ENCODE measurements at regions not wholly inside any gene's neighbourhood (a gene's known extent, or its start where the extent isn't known, plus 50 kb on each side); places are given as distances from the start of the nearest gene placed in this dataset.

GRCh38 chr2:106953779-106954178 is 67.8 kb upstream of the ST6GAL2 start:
- TF ChIP-seq POLR2AphosphoS5 (IDR thresholded peaks at IDR 0.05) (no peak), CTCF (IDR thresholded peaks at IDR 0.05) (no peak), POLR2A (IDR thresholded peaks at IDR 0.05) (no peak)

GRCh38 chr2:106954304-106954703 is 68.3 kb upstream of the ST6GAL2 start:
- H3K4me1 ChIP-seq (replicated peaks): no peaks in the 10 kb centered on the region
- no peaks in the 10 kb centered on the region for H3K36me3 ChIP-seq
- no peaks in the 10 kb centered on the region for H3K9me3 ChIP-seq
- no peak overlapping the region for H3K4me3 ChIP-seq
- H3K27me3 ChIP-seq (replicated peaks; ENCODE audit: insufficient read depth): no peaks in the 10 kb centered on the region
- DNase-seq (ENCODE audit: low spot score): no peak
- 72% methylated on average over 3 of the region's 3 CpGs for WGBS
- TF ChIP-seq POLR2A (IDR thresholded peaks at IDR 0.05): no peak
- no peak for TF ChIP-seq CTCF (IDR thresholded peaks at IDR 0.05)
- no peak for TF ChIP-seq POLR2AphosphoS5 (IDR thresholded peaks at IDR 0.05)
- intact Hi-C loops (cut with DNase I): no loop called here
- no peak overlapping the region for H3K27ac ChIP-seq

More at GRCh38 chr2:106953779-106954178, 67.8 kb upstream of the ST6GAL2 start:
- Histone ChIP-seq H3K4me3 (no peak overlapping the region), H3K27ac (no peak overlapping the region), H3K27me3 (replicated peaks; ENCODE audit: insufficient read depth) (no peaks in the 10 kb centered on the region), H3K4me1 (replicated peaks) (no peaks in the 10 kb centered on the region), H3K9me3 (no peaks in the 10 kb centered on the region), H3K36me3 (no peaks in the 10 kb centered on the region)
- DNase-seq (ENCODE audit: low spot score): no peak
- 59% methylated on average over 5 of the region's 5 CpGs for WGBS
- intact Hi-C loops (cut with DNase I): no loop called here

- no peak for TF ChIP-seq POLR2AphosphoS5 (IDR thresholded peaks at IDR 0.05)
- WGBS: 87% methylated on average over 7 of the region's 7 CpGs
- Histone ChIP-seq H3K4me3 (no peak overlapping the region), H3K27me3 (replicated peaks; ENCODE audit: insufficient read depth) (no peaks in the 10 kb centered on the region), H3K4me1 (replicated peaks) (no peaks in the 10 kb centered on the region), H3K9me3 (no peaks in the 10 kb centered on the region), H3K27ac (no peak overlapping the region), H3K36me3 (no peaks in the 10 kb centered on the region)
- intact Hi-C loops (cut with DNase I): no loop called here
- DNase-seq (ENCODE audit: low spot score): no peak
Measured at GRCh38 chr2:106956416-106956815, 70.4 kb upstream of the ST6GAL2 start.

- H3K36me3 ChIP-seq: no peaks in the 10 kb centered on the region
- DNase-seq (ENCODE audit: low spot score): no peak
- no peak for TF ChIP-seq POLR2AphosphoS5 (IDR thresholded peaks at IDR 0.05)
- no peak for TF ChIP-seq POLR2A (IDR thresholded peaks at IDR 0.05)
- TF ChIP-seq CTCF (IDR thresholded peaks at IDR 0.05): no peak
- no peaks in the 10 kb centered on the region for H3K9me3 ChIP-seq
- no peak overlapping the region for H3K4me3 ChIP-seq
- no peak overlapping the region for H3K27ac ChIP-seq
- H3K4me1 ChIP-seq (replicated peaks): no peaks in the 10 kb centered on the region
- H3K27me3 ChIP-seq (replicated peaks; ENCODE audit: insufficient read depth): no peaks in the 10 kb centered on the region
- 70% methylated on average over 3 of the region's 3 CpGs for WGBS
- intact Hi-C loops (cut with DNase I): no loop called here
Measured at GRCh38 chr2:106956879-106957278, 70.9 kb upstream of the ST6GAL2 start.

- WGBS: 84% methylated on average over 1 of the region's 1 CpG
- Histone ChIP-seq H3K27me3 (replicated peaks; ENCODE audit: insufficient read depth) (no peaks in the 10 kb centered on the region), H3K27ac (no peak overlapping the region), H3K4me3 (no peak overlapping the region), H3K4me1 (replicated peaks) (no peaks in the 10 kb centered on the region), H3K9me3 (no peaks in the 10 kb centered on the region), H3K36me3 (no peaks in the 10 kb centered on the region)
- no peak for DNase-seq (ENCODE audit: low spot score)
- TF ChIP-seq CTCF (IDR thresholded peaks at IDR 0.05) (no peak), POLR2AphosphoS5 (IDR thresholded peaks at IDR 0.05) (no peak), POLR2A (IDR thresholded peaks at IDR 0.05) (no peak)
- intact Hi-C loops (cut with DNase I): no loop called here
Measured at GRCh38 chr2:106959975-106960682, 74.2 kb upstream of the ST6GAL2 start.
